ENCODE measurements at regions not wholly inside any gene's neighbourhood (a gene's known extent, or its start where the extent isn't known, plus 50 kb on each side); places are given as distances from the start of the nearest gene placed in this dataset.

- H3K4me3 Mint-ChIP-seq = no peak overlapping the region
- H3K27ac Mint-ChIP-seq = no peak overlapping the region
- no peaks in the 10 kb centered on the region for H3K36me3 Mint-ChIP-seq
- H3K4me1 Mint-ChIP-seq = no peaks in the 10 kb centered on the region
- Histone ChIP-seq H3K4me1 (no peaks in the 10 kb centered on the region), H3K79me2 (ENCODE audit: low read depth) (no peaks in the 10 kb centered on the region), H4K20me1 (ENCODE audit: low read depth) (no peaks in the 10 kb centered on the region), H3F3A (ENCODE audit: low read depth) (no peaks in the 10 kb centered on the region), H2AFZ (replicated peaks) (no peak overlapping the region), H3K4me3 (no peak overlapping the region), H3K9ac (no peak overlapping the region), H3K27ac (no peak overlapping the region), H3K4me2 (no peak overlapping the region), H3K27me3 (no peaks in the 10 kb centered on the region), H3K36me3 (no peaks in the 10 kb centered on the region), H3K9me3 (ENCODE audit: low read depth) (peaks cover 8% of the 10 kb centered on the region)
- DNase-seq (ENCODE audit: low spot score) = no peak
- H3K27me3 Mint-ChIP-seq (ENCODE audit: insufficient read depth, low read depth) = no peaks in the 10 kb centered on the region
- TF ChIP-seq CTCF (IDR thresholded peaks at IDR 0.05) = no peak
- no peak for TF ChIP-seq EZH2phosphoT487 (IDR thresholded peaks at IDR 0.05)
- TF ChIP-seq EZH2 (IDR thresholded peaks at IDR 0.05) = no peak
- H3K9me3 Mint-ChIP-seq = peaks cover 14% of the 10 kb centered on the region
Measured at GRCh38 chr2:100683231-100683630, 120.4 kb downstream of the PDCL3 start.

DNA sequence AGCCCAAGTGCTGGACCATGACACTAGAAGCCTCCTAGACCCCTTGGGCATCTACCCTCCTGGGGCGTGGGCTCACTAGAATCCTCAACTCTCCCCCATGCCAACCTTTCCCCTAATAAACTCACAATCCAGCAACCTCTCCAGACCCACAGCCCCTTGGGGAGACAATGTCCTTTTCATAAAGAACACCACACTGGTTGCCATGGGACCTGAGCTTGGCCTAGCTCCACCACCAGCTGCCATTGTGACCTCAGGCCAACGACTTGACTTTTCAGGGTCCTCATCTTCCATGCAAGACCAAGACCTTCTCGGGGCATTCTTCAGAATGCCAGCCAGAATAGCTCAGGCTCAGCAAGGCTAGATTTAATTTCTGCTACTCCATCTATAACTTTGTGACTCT, 128.1 kb upstream of the NPAS2 start:
- Histone ChIP-seq H3K79me2 (ENCODE audit: low read depth) (no peaks in the 10 kb centered on the region), H3K4me3 (no peak overlapping the region), H3K9ac (no peak overlapping the region), H4K20me1 (ENCODE audit: low read depth) (no peaks in the 10 kb centered on the region), H3K27me3 (no peaks in the 10 kb centered on the region), H3K4me2 (no peak overlapping the region), H3F3A (ENCODE audit: low read depth) (no peaks in the 10 kb centered on the region), H3K36me3 (no peaks in the 10 kb centered on the region), H3K9me3 (ENCODE audit: low read depth) (no peaks in the 10 kb centered on the region), H3K27ac (no peak overlapping the region), H2AFZ (replicated peaks) (no peak overlapping the region), H3K4me1 (no peaks in the 10 kb centered on the region)
- no peak for DNase-seq (ENCODE audit: low spot score)
- Mint-ChIP-seq H3K4me1 (no peaks in the 10 kb centered on the region), H3K27me3 (ENCODE audit: insufficient read depth, low read depth) (peaks cover 2% of the 10 kb centered on the region), H3K4me3 (no peak overlapping the region), H3K36me3 (peaks cover 1% of the 10 kb centered on the region), H3K9me3 (peaks cover 16% of the 10 kb centered on the region), H3K27ac (no peak overlapping the region)
- TF ChIP-seq EZH2phosphoT487 (IDR thresholded peaks at IDR 0.05) = no peak
- TF ChIP-seq EZH2 (IDR thresholded peaks at IDR 0.05) = no peak

DNA sequence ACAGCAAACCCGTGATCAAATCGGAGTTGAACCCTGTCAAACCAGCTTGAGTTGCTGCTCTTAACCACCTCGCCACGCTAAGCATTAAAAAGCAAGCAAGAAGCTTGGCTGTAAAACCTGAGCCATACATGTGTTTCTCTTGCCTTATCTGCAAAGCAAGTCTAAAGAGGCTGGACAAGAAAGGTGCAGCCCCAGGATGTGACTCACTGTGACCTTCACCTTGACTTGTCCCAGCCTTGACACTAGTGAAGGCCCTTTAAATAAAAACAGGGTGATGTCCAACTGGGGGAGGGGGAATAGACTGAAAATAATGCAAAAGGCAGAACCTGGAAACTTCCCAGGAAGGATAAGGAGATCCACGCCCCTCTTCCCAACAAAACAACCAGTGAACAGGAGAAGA, 127.6 kb upstream of the NPAS2 start:
- Histone ChIP-seq H3F3A (ENCODE audit: low read depth) (no peaks in the 10 kb centered on the region), H3K4me1 (no peaks in the 10 kb centered on the region), H3K4me3 (no peak overlapping the region), H3K9ac (no peak overlapping the region), H3K9me3 (ENCODE audit: low read depth) (no peaks in the 10 kb centered on the region), H4K20me1 (ENCODE audit: low read depth) (no peaks in the 10 kb centered on the region), H3K79me2 (ENCODE audit: low read depth) (no peaks in the 10 kb centered on the region), H3K27ac (no peak overlapping the region), H2AFZ (replicated peaks) (no peak overlapping the region), H3K27me3 (no peaks in the 10 kb centered on the region), H3K4me2 (no peak overlapping the region), H3K36me3 (no peaks in the 10 kb centered on the region)
- TF ChIP-seq EZH2 (IDR thresholded peaks at IDR 0.05) (no peak), CTCF (IDR thresholded peaks at IDR 0.05) (no peak)
- no peak for DNase-seq (ENCODE audit: low spot score)
- H3K4me1 Mint-ChIP-seq = no peaks in the 10 kb centered on the region
- no peak overlapping the region for H3K4me3 Mint-ChIP-seq
- H3K36me3 Mint-ChIP-seq = peaks cover 1% of the 10 kb centered on the region
- peaks cover 18% of the 10 kb centered on the region for H3K9me3 Mint-ChIP-seq
- peaks cover 2% of the 10 kb centered on the region for H3K27me3 Mint-ChIP-seq (ENCODE audit: insufficient read depth, low read depth)
- no peak overlapping the region for H3K27ac Mint-ChIP-seq

GRCh38 chr2:100692906-100693305, 127.0 kb upstream of the NPAS2 start:
- no peak for DNase-seq (ENCODE audit: low spot score)
- H3K9me3 Mint-ChIP-seq = peaks cover 18% of the 10 kb centered on the region
- H3K27me3 ChIP-seq = no peaks in the 10 kb centered on the region
- no peak overlapping the region for H3K27ac ChIP-seq
- H3K9ac ChIP-seq = no peak overlapping the region
- no peaks in the 10 kb centered on the region for H3K4me1 Mint-ChIP-seq
- no peaks in the 10 kb centered on the region for H3K4me1 ChIP-seq
- H3K4me2 ChIP-seq = no peak overlapping the region
- no peak overlapping the region for H3K27ac Mint-ChIP-seq
- no peaks in the 10 kb centered on the region for H3K9me3 ChIP-seq (ENCODE audit: low read depth)
- no peak overlapping the region for H3K4me3 Mint-ChIP-seq
- H3K4me3 ChIP-seq = no peak overlapping the region
- H3K79me2 ChIP-seq (ENCODE audit: low read depth) = no peaks in the 10 kb centered on the region
- no peaks in the 10 kb centered on the region for H3K36me3 ChIP-seq
- H3K27me3 Mint-ChIP-seq (ENCODE audit: insufficient read depth, low read depth) = peaks cover 2% of the 10 kb centered on the region
- peaks cover 1% of the 10 kb centered on the region for H3K36me3 Mint-ChIP-seq
- no peaks in the 10 kb centered on the region for H4K20me1 ChIP-seq (ENCODE audit: low read depth)
- TF ChIP-seq CTCF (IDR thresholded peaks at IDR 0.05) (no peak), EZH2phosphoT487 (IDR thresholded peaks at IDR 0.05) (no peak), EZH2 (IDR thresholded peaks at IDR 0.05) (no peak)
- H3F3A ChIP-seq (ENCODE audit: low read depth) = no peaks in the 10 kb centered on the region
- H2AFZ ChIP-seq (replicated peaks) = no peak overlapping the region
